Small intestine (tissue), 7 donors: ENCODE measurements at regions not wholly inside any gene's neighbourhood (a gene's known extent, or its start where the extent isn't known, plus 50 kb on each side); places are given as distances from the start of the nearest gene placed in this dataset.

ENCODE experiments used
- DNase-seq, 2 donors: peaks; one replicate each; pipeline versions ENCODE4 v3.0.0 to v3.0.0-alpha.2; 2013
- FAIRE-seq: peaks from 2 replicates; lab custom pipeline; 2012; peaks lifted over from hg19 to GRCh38; lab: Jason Lieb, UNC
- H3K27ac ChIP-seq, 3 donors: one replicate each; pipeline ENCODE4 v1.5.1; 2013; ENCODE audit warnings: low read length in 2 of 3, mild to moderate bottlenecking in 2 of 3, control low read depth in 1 of 3, inconsistent platforms in 1 of 3, low read depth in 1 of 3, moderate library complexity in 1 of 3
- H3K27me3 ChIP-seq, 3 donors: one replicate each; pipeline ENCODE4 v1.6.1; 2013; ENCODE audit warnings: low read length in 3 of 3, inconsistent platforms in 1 of 3; ENCODE audit not compliant: control insufficient read depth in 3 of 3, insufficient read depth in 3 of 3
- H3K36me3 ChIP-seq, 3 donors: one replicate each; pipeline ENCODE4 v1.6.1; 2013; ENCODE audit warnings: low read length in 3 of 3, inconsistent platforms in 1 of 3, low read depth in 1 of 3, mild to moderate bottlenecking in 1 of 3, moderate library complexity in 1 of 3; ENCODE audit not compliant: control insufficient read depth in 3 of 3, insufficient read depth in 2 of 3
- H3K4me1 ChIP-seq, 3 donors: one replicate each; pipeline ENCODE4 v1.6.1; 2013; ENCODE audit warnings: low read length in 2 of 3, inconsistent platforms in 1 of 3, low read depth in 1 of 3, mild to moderate bottlenecking in 1 of 3, moderate library complexity in 1 of 3; ENCODE audit not compliant: control insufficient read depth in 3 of 3, insufficient read depth in 2 of 3
- H3K4me3 ChIP-seq, 3 donors: one replicate each; pipeline ENCODE4 v1.5.1; 2013; ENCODE audit warnings: low read length in 3 of 3, control low read depth in 1 of 3, inconsistent platforms in 1 of 3, low read depth in 1 of 3, mild to moderate bottlenecking in 1 of 3, moderate library complexity in 1 of 3
- H3K9me3 ChIP-seq, 2 donors: one replicate each; pipeline ENCODE4 v1.6.1; 2013; ENCODE audit warnings: low read depth in 1 of 2, low read length in 1 of 2; ENCODE audit not compliant: control insufficient read depth in 2 of 2, insufficient read depth in 1 of 2
- WGBS, 3 donors: extraction: QIAGEN DNeasy Blood & Tissue Kit; methylation state at CpG; one replicate each; pipeline ENCODE4 v1.1.7; 2013; 5-methylcytosine and 5-hydroxymethylcytosine counted together
- donor health status: healthy with polysubstance abuse.
- donor health status: control.
- donor health status: control.
- donor health status: Bipolar disorder and iron deficiency.
- donor health status: healthy.

DNA sequence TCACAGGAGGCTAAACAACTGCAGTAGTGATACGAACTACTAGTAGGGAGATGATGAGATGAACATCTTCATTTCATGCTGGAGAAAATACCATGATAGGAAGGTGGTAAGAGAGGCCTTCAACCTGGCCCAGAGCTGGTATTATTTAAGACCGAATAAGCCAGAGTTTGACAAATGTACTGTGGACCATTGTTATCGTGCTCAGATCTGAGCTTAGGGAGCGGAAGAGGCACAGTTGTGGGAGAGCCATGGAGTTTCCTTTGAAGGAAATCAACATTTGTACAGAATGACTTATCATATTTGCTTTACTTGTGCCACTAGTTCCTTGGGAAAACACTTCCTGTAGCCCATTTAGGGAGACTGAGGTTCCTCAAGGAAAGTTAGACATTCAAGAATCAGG, 260.6 kb upstream of the TNP1 start:
- H3K27ac ChIP-seq: no peak overlapping the region
- H3K27me3 ChIP-seq: peaks cover 0 to 2% (median 0%) of the 10 kb centered on the region in 3 donors
- H3K9me3 ChIP-seq: no peaks in the 10 kb centered on the region
- DNase-seq (no peak), FAIRE-seq (no peak)
- no peak overlapping the region for H3K4me3 ChIP-seq
- H3K36me3 ChIP-seq: no peaks in the 10 kb centered on the region
- WGBS, 3 donors: 83 to 94% (median 91%) methylated on average over 4 of the region's 4 CpGs
- no peaks in the 10 kb centered on the region for H3K4me1 ChIP-seq

GRCh38 chr2:217118559-217119284, 258.9 kb upstream of the TNP1 start:
- no peak for FAIRE-seq
- no peak for DNase-seq
- WGBS, 3 donors: 76 to 87% (median 77%) methylated on average over 7 of the region's 7 CpGs

DNA sequence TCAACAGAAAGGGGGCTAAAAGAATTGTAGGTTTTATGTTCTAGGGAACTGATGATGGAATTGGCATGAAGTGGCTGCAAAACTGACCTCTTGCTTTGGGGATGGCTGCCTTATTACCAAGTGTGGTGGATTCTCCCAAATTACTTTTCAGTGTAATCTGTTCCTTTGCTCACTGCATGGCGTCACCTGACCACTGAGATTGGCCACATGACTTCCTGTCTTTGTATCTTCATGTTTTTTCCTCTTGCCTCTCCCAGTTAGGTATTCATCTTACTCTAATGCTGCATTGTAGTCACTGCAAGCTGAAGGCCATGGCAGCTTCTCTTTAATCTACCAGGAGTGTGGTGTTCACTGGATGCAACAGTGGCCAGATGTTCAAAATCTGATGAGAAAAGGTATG, 257.7 kb upstream of the TNP1 start:
- Histone ChIP-seq H3K4me1 (no peaks in the 10 kb centered on the region), H3K27ac (no peak overlapping the region), H3K4me3 (no peak overlapping the region), H3K9me3 (no peaks in the 10 kb centered on the region), H3K36me3 (no peaks in the 10 kb centered on the region), H3K27me3 (peaks cover 0 to 4% (median 2%) of the 10 kb centered on the region in 3 donors)
- WGBS, 3 donors: 61 to 84% (median 77%) methylated on average over 1 of the region's 1 CpG
- DNase-seq (no peak), FAIRE-seq (no peak)

More at GRCh38 chr2:217118559-217119284, 258.9 kb upstream of the TNP1 start:
- H3K4me3 ChIP-seq: no peak overlapping the region
- H3K36me3 ChIP-seq: no peaks in the 10 kb centered on the region
- H3K9me3 ChIP-seq: no peaks in the 10 kb centered on the region
- H3K27ac ChIP-seq: no peak overlapping the region
- peaks cover 0 to 4% (median 2%) of the 10 kb centered on the region in 3 donors for H3K27me3 ChIP-seq
- H3K4me1 ChIP-seq: no peaks in the 10 kb centered on the region

GRCh38 chr2:217116610-217117009, 256.7 kb upstream of the TNP1 start:
- 65 to 96% (median 74%) methylated on average over 1 of the region's 1 CpG for WGBS, 3 donors
- no peak overlapping the region for H3K4me3 ChIP-seq
- no peaks in the 10 kb centered on the region for H3K9me3 ChIP-seq
- H3K27me3 ChIP-seq: peaks cover 0 to 4% (median 2%) of the 10 kb centered on the region in 3 donors
- no peaks in the 10 kb centered on the region for H3K4me1 ChIP-seq
- FAIRE-seq: no peak
- DNase-seq: no peak
- H3K36me3 ChIP-seq: no peaks in the 10 kb centered on the region
- no peak overlapping the region for H3K27ac ChIP-seq

- WGBS, 3 donors: 34 to 70% (median 36%) methylated on average over 6 of the region's 6 CpGs
- Histone ChIP-seq H3K36me3 (no peaks in the 10 kb centered on the region), H3K4me3 (no peak overlapping the region), H3K27me3 (peaks cover 0 to 4% (median 2%) of the 10 kb centered on the region in 3 donors), H3K9me3 (no peaks in the 10 kb centered on the region), H3K27ac (no peak overlapping the region), H3K4me1 (no peaks in the 10 kb centered on the region)
- no peak for FAIRE-seq
- DNase-seq: peak in 1 of 2 donors; percentile 57
Measured at GRCh38 chr2:217114117-217114516, 254.3 kb upstream of the TNP1 start.

GRCh38 chr2:217113491-217113890, 253.6 kb upstream of the TNP1 start:
- no peaks in the 10 kb centered on the region for H3K9me3 ChIP-seq
- no peak for DNase-seq
- no peak overlapping the region for H3K4me3 ChIP-seq
- H3K27me3 ChIP-seq: peaks cover 0 to 4% (median 2%) of the 10 kb centered on the region in 3 donors
- no peaks in the 10 kb centered on the region for H3K4me1 ChIP-seq
- no peak for FAIRE-seq
- no peaks in the 10 kb centered on the region for H3K36me3 ChIP-seq
- H3K27ac ChIP-seq: no peak overlapping the region
- 88 to 97% (median 91%) methylated on average over 4 of the region's 4 CpGs for WGBS, 3 donors

DNA sequence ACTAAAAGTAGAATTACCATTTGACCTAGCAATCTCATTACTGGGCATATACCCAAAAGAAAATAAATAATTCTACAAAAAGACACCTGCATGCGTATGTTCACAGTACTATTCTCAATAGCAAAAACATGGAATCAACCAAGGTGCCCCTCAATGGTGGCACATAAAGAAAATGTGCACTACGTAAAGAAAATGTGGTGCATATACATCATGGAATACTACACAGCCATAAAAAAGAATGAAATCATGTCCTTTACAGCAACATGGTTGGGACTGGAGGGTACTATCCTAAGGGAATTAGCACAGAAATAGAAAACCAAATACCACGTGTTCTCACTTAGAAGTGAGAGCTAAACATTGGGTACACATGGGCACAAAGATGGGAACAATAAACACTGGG, 250.7 kb upstream of the TNP1 start:
- 83 to 88% (median 86%) methylated on average over 3 of the region's 3 CpGs for WGBS, 3 donors
- no peaks in the 10 kb centered on the region for H3K36me3 ChIP-seq
- H3K4me3 ChIP-seq: no peak overlapping the region
- H3K4me1 ChIP-seq: no peaks in the 10 kb centered on the region
- H3K27ac ChIP-seq: no peak overlapping the region
- peaks cover 0 to 4% (median under 1%) of the 10 kb centered on the region in 3 donors for H3K27me3 ChIP-seq
- no peak for DNase-seq
- no peak for FAIRE-seq
- no peaks in the 10 kb centered on the region for H3K9me3 ChIP-seq

GRCh38 chr2:217108575-217109027, 248.7 kb upstream of the TNP1 start:
- H3K36me3 ChIP-seq: no peaks in the 10 kb centered on the region
- H3K4me3 ChIP-seq: no peak overlapping the region
- FAIRE-seq (no peak), DNase-seq (no peak)
- no peak overlapping the region for H3K27ac ChIP-seq
- WGBS, 3 donors: 66 to 75% (median 67%) methylated on average over 4 of the region's 4 CpGs
- no peaks in the 10 kb centered on the region for H3K4me1 ChIP-seq
- no peaks in the 10 kb centered on the region for H3K27me3 ChIP-seq
- no peaks in the 10 kb centered on the region for H3K9me3 ChIP-seq

DNA sequence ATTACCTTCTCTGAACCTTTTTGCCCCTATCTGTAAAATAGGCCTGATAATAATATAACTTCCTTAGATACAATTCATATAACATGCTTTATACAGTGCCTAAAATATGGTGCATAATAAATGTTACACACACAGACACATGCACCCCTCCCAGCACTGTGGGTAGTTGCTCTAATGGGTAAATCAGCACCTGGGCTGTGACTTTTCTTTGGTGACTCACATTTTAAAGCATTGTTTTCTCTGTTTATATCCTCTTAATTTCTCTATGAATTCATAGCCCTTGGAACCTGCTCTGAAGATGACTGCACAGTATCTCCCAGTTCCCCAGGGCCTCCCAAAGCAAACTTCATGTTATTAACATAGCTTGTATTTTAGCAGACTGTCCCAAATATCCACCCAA, 248.2 kb upstream of the TNP1 start:
- no peaks in the 10 kb centered on the region for H3K9me3 ChIP-seq
- FAIRE-seq: no peak

More for the DNA sequence above, 248.2 kb upstream of the TNP1 start:
- no peak overlapping the region for H3K4me3 ChIP-seq
- H3K27me3 ChIP-seq: no peaks in the 10 kb centered on the region
- no peak for DNase-seq
- no peak overlapping the region for H3K27ac ChIP-seq
- H3K36me3 ChIP-seq: no peaks in the 10 kb centered on the region
- H3K4me1 ChIP-seq: no peaks in the 10 kb centered on the region
